Amniotic epithelial cell (primary cell): ENCODE measurements at regions not wholly inside any gene's neighbourhood (a gene's known extent, or its start where the extent isn't known, plus 50 kb on each side); places are given as distances from the start of the nearest gene placed in this dataset.
"Not testable (repeated sequence)": the region's sequence is repeated elsewhere in the genome, so short reads cannot be mapped to it uniquely, and the experiment has no call there.

Experiments used
- DNase-seq: peaks from one replicate; pipeline ENCODE4 v3.0.0-alpha.2; 2010; ENCODE audit warnings: low read depth

- DNase-seq: peak; percentile 11
These were observed 112.3 kb downstream of the MIAT start for GRCh38 chr22:26769663-26770062.

DNA sequence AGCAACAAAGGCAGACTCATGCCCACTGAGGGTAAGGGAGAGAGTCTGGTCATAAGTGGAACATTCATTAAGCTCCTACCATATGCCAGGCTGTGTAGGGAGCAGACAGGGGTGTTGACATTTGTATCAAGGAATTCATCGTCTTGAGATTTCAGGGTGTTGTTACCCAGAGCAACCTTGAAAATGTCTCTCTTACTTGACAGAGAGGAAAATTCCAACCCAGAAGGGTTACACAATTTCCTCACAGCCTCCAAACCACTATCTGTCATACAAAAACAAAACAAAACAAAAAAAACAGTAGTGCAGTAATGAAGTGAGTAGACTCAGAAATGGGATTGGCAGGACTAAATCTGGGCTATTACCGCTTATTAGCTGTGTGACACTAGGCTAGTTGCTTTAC is 113.2 kb downstream of the MIAT start:
- DNase-seq: peak; percentile 97

DNA sequence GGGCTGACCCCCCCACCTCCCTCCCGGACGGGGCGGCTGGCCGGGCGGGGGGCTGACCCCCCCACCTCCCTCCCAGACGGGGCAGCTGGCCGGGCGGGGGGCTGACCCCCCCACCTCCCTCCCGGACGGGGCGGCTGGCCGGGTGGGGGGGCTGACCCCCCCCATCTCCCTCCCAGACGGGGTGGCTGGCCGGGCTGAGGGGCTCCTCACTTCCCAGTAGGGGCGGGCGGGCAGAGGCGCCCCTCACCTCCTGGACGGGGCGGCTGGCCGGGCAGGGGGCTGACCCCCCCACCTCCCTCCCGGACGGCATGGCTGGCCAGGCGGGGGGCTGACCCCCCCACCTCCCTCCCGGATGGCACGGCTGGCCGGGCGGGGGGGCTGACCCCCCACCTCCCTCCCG is 115.7 kb downstream of the MIAT start:
- not testable (repeated sequence) for DNase-seq

- DNase-seq: no peak
These were observed 118.0 kb downstream of the MIAT start for GRCh38 chr22:26775394-26775793.

GRCh38 chr22:26777156-26777801 is 119.9 kb downstream of the MIAT start:
- DNase-seq: no peak

DNA sequence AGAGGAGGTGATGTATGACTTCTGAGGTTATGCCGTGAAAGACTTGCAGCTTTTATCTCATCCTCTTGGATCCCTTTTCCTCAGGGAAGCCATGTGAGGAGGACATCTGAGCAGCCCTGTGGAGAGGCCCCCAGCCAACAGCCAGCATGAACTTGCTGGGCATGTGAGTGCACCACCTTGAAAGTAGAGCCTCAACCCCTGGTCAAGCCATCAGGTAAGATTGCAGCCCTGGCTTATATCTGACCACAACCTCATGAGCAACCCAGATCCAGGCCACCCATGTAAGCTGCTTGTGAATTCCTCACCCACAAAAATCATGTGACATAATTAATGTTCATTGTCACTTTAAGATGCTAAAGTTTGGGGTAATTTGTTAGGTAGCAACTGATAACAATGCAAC is 121.0 kb downstream of the MIAT start:
- DNase-seq: no peak

DNA sequence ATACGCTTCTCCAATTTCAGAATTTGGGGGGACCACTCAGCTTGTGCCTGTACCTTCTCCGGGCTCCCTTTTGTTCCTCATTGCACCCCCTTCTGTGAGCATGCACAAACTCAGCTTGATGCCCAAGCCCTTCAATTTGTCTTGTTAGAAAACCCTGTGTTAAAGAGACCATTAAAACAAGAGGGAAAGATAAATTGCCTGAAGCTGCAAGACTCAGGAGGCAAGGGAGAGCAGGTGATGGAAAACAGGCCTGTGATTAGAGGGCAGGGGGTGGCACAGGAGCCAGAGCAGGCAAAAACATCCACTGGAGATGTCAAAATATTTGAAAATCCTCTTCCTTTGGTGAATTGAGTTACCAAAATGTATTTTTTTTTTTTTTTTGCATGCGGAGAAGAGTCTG is 121.7 kb downstream of the MIAT start:
- DNase-seq: no peak

- no peak for DNase-seq
These were observed 122.5 kb downstream of the MIAT start for GRCh38 chr22:26779929-26780328.

GRCh38 chr22:26780521-26780920 is 123.1 kb downstream of the MIAT start:
- no peak for DNase-seq

GRCh38 chr22:26781062-26781461 is 123.7 kb downstream of the MIAT start:
- DNase-seq: no peak

DNA sequence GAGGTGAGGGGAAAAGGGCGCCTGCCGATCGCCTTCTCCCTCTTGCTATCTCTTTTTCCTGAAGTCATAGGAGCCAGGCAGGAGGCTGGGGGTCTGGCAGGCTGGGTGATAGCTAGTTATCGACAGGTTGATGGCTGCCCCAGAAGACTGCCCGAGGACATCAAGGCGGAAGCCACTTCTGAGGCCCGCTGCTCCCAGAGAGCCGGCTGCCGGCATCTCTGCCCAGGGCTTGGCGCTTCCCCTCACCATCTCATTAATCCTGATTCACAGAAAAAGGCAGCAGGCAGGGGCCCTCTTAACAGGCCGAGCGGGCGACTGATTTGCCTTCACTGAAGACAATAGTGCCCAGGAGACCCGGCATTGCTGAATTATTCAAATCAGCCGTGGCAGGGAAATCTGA is 124.2 kb downstream of the MIAT start:
- no peak for DNase-seq

DNA sequence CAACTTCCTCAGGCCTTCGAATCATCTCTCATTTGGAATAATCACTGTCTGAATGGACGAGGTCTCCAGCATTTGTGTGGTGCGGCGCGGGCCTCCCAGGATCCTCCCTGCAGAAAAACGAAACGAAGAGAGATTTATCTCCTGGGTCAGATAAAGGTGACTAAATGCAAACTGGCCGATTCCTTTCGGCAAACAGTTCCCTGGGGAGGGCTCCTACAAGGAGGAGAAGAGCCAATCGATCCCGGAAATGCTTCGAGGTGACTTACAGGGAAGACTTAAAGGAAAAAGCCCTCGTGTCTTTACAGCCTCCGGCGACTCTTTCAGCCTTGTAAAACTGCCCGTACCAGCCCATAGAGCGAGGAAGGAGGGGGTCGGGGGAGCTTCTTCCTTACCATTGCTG is 126.5 kb downstream of the MIAT start:
- no peak for DNase-seq

DNA sequence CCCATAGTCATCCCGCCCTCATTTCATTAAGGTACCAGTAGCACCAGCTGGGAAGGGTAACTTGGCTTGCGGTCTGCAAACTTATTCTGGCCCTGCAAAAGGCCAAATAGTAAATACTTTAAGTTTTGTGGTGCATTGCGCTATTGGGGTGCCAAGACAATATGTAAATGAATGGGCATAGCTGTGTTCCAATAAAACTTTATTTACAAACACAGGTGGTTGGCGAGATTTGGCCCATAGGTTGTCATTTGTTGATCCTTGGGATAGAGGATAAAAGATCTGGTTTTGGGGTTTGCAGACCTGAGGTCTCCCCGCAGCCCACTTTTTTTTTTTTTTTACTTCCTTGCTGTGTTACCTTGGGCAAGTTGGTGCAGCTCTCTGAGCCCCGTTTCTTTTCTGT is 127.4 kb downstream of the MIAT start:
- no peak for DNase-seq

GRCh38 chr22:26785932-26786331 is 128.5 kb downstream of the MIAT start:
- DNase-seq: no peak

DNA sequence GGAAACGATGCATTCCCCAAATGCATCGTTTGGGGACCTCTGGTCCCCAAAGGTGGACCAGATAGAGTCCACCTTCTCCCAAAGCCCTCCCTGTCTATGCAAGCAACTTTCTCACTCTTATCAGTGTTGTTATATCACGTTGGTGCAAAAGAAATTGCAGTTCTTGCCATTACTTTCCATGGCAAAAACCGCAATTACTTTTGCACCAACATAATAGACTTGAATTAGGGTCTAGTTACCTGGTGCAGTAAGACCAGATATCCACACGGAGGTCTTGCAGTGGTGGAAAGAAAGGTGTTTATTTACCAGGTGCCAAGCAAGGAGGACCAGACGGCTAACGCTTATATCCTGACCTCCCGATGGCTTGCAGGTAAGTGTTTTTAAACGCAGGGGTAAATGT is 129.0 kb downstream of the MIAT start:
- DNase-seq: no peak

GRCh38 chr22:26789951-26790350 is 132.6 kb downstream of the MIAT start:
- DNase-seq: no peak

- DNase-seq: no peak
These were observed 135.1 kb downstream of the MIAT start for GRCh38 chr22:26792522-26792921.

GRCh38 chr22:26796785-26797184 is 139.4 kb downstream of the MIAT start:
- no peak for DNase-seq

DNA sequence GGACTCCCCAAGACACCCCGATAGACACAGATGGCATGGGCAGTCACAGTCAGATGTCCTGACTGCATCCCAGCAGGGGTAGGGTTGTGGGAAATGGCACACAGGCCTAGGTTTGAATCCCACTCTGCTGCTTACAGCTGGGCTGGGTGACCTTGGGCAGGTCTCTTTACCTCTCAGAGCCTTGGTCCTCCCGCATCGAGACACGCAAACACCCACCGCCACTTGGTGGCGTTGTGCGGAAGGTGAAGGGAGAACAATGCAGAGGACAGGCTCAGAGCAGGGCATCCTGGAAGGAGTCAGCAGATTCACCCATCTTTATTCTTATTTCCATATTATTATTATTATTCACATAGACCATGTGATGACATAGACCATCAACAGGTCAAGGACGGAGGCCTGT is 140.5 kb downstream of the MIAT start:
- no peak for DNase-seq

DNA sequence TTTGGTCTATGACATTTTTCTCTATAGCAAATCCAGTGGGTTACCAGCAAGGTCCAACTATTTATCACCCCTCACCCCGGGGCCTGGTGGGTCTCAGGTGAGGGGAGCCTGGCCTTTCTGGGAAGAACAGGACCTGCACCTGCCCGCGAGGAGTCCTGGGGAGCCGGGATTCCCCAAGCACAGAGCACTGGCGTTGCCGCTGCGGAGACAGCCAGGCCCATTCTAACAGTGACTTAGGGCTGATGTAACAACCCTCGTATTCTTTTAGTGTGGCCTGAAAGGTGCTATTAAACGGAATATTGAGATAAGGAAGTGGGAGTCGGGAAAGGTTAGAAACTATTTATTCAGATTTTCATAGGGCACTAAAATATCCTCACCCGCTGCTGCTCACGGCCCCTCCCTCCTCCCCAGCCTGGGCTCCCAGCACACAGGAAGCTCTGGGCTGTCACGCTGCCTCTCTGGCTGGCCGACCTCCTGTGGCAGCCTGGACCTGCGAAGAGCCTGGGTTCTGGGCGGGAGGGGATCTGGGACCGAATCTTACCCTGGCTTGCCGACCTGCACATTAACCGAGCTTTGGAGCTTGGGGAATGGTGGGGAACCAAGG is 141.2 kb downstream of the MIAT start:
- no peak for DNase-seq

DNA sequence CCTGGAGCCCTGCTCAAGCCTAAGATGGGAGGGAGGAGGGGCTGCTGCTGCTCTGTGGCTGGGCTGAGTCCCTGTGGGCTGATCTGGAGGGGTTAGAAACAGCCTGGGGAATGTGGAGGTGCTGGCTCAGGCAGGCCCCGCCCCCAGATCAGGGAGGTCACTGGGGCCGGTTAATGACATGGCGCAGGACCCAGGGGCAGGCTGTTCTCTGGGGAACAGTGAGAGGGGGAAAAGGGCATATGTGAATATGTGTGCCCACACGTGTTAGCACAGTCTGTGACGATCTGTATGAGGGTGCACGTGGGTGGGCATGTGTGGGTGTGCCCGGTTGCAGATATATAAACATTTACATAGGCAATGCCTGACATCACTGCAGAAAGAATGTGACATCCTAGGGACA is 143.5 kb downstream of the MIAT start:
- DNase-seq: peak; percentile 12

DNA sequence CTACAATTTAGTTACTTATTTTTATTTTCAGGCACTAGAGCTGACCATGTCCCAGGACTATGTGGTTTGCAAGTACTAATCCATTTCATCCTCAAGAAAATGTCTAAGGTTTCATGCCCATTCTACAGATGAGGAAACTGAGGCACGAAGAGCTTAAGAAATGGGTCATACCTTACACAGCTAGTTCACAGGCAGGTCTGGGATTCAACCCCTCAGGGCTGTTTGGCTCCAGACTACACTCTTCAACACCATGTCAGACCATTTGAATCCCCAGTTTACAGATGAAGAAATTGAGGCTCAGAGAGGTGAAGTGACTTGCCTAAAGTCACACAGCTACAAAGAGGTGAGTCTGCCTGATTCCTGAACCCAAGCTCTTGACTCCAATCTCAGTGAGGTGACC is 144.1 kb downstream of the MIAT start:
- no peak for DNase-seq

DNA sequence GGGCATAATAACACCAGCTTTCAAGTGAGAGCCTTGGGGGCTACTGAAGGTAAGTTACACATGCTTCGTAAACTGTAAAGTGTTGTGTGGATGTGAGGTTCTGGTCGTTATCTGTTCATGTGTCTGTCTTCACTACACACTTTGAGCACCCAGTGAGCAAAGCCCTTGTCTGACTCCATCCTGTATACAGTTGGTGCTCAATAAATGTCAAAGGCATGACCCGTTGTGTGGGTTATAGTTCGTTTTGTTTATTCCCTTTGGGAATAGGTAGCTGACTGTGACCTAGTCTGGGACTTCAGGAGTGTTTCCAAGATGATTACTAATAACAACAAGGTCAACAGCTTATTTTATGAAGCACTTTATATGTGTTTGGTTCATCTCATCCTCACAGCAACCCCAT is 146.9 kb downstream of the MIAT start:
- no peak for DNase-seq

DNA sequence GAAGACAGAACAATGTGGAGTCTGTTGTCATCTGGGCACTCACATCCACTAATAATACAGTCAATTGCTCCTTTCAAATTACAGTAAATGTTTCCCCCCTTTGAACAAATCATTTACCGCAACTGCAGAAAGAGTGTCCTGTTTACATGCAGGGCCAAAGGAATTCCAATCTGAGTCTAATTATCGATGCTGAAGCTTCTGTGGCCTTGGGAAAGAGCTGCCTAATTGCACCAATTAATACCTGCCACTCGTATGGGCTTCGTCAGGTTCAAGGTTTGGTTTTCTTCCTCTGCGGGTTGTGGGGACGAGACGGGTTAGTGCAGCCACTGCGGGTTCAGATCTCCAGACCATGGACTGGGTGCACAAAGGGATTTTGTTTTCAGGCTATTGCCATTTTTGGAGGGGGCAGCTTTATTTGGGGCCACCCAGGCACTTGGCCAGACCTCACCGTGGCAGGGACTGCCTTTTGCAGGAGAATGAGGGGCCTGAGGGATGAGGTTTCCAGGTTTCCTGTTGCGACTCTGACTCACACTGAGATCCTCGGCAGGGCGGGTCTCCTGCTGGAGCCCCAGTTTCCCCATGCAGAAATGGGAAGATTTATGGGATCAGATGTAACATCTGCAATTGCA is 147.6 kb downstream of the MIAT start:
- no peak for DNase-seq
